ENCODE measurements at regions not wholly inside any gene's neighbourhood (a gene's known extent, or its start where the extent isn't known, plus 50 kb on each side); places are given as distances from the start of the nearest gene placed in this dataset.

DNA sequence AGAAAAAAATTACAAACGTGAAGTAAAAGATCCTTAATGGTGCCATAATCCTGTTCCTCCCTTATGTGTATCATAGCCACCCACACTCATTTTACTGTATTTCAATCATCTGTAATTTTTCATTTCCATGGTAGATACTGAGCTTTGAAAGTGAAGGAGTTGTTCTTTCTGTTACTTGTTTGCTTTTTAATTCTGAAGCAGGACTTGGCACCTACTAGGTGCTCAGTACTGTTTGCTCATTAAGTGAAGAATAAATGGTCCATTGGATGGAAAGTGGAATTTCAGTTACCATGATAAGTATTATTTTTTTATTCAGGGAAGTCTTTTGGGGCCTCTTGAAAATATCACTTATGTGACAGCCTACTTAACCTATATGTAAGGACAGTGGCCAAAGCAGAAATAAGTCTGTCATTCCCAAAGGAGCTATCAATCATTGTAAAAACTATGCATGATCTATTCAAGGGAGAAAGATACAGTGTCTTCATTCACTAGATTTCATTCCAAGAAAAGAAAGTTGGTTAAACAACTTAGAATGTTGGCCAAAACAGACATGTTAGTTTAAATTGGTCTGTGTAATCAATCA is 1244.4 kb upstream of the SEL1L start:
- TF ChIP-seq POLR2A (IDR thresholded peaks at IDR 0.05; ENCODE audit: low read depth, low read length): no peak
- no peak for TF ChIP-seq CTCF (IDR thresholded peaks at IDR 0.05; ENCODE audit: extremely low read depth in 1 of 2, insufficient read depth in 1 of 2, low read depth in 1 of 2, low read length in 2 of 2)
- TF ChIP-seq POLR2AphosphoS5 (IDR thresholded peaks at IDR 0.05; ENCODE audit: insufficient read depth, low read depth, low read length): no peak
- no peak for TF ChIP-seq EZH2 (IDR thresholded peaks at IDR 0.05; ENCODE audit: borderline replicate concordance, low read depth, low read length, severe bottlenecking)
- TF ChIP-seq JUN (IDR thresholded peaks at IDR 0.05; ENCODE audit: borderline replicate concordance, insufficient read depth, insufficient read length, low read depth): no peak
